ENCODE measurements at regions not wholly inside any gene's neighbourhood (a gene's known extent, or its start where the extent isn't known, plus 50 kb on each side); places are given as distances from the start of the nearest gene placed in this dataset.

DNA sequence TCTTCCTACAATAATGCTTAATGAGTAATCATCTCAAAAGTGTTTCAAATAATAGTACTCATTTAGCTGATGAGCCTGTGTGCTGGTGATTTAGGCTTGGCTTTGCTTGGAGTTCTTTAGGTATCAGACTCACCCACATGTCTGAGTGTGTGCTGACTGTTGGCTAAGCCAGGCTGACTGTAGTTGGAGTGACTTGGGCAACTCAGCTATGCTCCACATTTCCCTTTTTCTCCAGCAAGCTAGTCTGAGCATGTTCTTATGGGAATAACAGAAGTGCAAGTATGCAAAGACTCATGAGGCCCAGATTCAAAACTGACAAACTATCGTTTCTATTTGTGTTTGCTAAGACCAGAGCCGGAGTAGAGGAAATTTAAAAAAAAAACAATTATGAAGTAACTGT lies 99.0 kb upstream of the ADGRL4 start:
- TF ChIP-seq, protein P1, sequence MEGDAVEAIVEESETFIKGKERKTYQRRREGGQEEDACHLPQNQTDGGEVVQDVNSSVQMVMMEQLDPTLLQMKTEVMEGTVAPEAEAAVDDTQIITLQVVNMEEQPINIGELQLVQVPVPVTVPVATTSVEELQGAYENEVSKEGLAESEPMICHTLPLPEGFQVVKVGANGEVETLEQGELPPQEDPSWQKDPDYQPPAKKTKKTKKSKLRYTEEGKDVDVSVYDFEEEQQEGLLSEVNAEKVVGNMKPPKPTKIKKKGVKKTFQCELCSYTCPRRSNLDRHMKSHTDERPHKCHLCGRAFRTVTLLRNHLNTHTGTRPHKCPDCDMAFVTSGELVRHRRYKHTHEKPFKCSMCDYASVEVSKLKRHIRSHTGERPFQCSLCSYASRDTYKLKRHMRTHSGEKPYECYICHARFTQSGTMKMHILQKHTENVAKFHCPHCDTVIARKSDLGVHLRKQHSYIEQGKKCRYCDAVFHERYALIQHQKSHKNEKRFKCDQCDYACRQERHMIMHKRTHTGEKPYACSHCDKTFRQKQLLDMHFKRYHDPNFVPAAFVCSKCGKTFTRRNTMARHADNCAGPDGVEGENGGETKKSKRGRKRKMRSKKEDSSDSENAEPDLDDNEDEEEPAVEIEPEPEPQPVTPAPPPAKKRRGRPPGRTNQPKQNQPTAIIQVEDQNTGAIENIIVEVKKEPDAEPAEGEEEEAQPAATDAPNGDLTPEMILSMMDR (IDR thresholded peaks at IDR 0.05): no peak
- TF ChIP-seq POLR2A (IDR thresholded peaks at IDR 0.05): no peak
